ENCODE measurements at regions not wholly inside any gene's neighbourhood (a gene's known extent, or its start where the extent isn't known, plus 50 kb on each side); places are given as distances from the start of the nearest gene placed in this dataset.

DNA sequence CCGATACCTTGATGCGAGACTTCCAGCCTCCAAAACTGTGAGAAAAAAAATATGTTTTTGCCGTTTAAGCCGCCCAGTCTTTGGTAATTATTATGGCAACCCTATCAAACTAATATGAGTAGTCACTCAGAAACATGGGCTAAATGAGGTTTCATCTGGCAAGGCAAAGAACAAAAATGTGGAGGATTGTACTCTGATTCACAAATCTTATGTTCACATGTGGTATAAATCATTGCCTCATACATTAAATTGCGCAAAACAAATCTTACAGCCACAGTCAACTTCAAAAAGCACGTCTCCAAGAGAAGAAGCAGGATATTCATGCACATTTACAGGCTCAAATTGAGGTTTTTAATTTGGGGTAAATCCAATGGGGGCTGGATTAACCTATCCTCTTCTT is 1435.4 kb upstream of the LRRTM1 start:
- DNase-seq, result no peak

DNA sequence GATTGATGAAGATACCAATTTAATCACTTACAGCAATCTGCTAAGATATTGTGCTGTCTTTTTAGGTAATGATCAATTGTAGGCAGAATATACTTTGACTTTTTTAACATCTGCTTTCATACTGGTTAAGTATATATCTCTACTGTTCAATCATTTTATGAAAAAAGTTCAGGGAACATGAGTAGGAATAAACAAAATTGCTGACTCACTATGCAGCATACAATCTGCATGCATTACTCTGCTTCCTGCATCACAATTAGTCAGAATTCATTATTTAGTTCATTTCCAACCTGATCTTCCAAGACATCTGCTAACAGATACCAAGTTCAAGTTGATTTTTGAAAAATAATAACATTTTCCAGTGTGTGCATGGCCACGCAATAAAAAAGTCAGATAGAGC is 1430.4 kb upstream of the LRRTM1 start:
- DNase-seq, result no peak

DNA sequence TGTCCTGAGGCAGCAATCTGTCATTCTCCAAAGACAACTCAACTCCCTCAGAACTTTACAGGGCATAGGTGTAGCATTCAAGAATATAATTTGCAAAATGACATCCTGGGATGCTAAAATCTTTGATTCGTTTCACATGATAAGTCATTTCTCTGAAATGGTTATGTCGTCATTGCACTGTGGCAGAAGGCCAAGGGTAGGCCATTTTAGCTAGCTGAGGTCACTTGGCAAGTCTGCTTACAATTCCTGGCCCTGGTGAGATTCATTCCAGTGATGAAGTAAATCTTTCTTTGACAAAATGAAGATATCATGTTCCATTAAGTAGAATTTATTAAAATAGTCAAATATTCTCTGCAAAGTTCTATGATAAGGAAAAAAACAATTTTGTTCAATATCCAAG is 1410.3 kb upstream of the LRRTM1 start:
- DNase-seq, result no peak

DNA sequence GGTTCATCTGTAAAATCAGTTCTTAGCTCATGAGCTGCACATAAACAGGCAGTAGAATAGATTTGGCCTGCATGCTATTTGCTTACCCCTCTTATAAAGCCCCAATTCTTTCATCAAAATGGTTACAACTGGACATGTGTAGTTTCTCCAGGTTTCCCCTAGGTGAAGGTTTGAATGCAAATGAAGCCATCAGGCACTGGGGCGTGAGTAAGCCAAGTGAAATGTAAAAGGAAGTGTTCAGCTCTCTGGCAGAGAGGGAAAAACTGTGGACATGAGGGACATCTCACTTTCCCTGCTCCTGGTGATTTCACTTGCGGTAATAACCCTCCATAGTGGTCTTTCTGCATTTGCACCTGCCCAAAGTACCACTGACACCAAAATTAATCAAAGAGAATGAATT is 1402.3 kb upstream of the LRRTM1 start:
- DNase-seq, result no peak

DNA sequence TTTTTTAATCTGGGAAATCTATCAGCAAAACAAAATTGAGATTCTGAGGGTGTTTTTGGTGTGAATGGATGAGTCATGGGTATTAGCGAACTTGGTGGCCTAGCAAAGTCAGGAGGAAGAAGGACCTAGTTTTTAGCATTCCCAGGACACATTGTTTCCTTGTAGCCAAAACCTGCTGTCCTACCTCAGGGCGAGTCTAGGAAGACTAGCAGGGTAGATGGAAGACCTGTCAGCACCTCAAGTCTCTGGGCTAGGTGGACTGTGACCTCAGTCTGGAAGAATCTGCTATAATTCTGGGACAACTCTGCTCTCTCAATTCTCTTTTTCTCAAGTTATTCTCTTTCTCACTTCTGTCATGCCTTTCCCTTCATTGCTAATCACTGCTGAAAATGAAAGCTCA is 1399.3 kb upstream of the LRRTM1 start:
- no peak for DNase-seq

DNA sequence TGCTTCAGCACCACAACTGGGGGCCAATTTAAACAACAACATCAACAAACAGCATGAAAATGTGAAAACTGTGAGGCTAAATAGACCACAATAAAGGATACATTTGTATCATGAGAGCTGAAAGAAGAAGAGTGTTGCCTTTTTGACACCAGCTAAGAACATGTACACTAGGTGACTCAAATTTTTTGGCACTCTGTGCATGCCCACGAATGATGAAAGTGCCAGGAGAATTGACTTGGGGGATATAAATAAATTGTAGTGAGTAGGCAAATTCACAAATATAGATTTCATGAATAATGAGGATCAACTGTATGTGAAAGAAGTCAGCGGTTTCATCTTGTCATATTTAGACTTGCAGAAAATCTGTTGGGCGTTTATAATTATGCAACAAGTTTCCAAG is 1388.0 kb upstream of the LRRTM1 start:
- DNase-seq, result no peak

DNA sequence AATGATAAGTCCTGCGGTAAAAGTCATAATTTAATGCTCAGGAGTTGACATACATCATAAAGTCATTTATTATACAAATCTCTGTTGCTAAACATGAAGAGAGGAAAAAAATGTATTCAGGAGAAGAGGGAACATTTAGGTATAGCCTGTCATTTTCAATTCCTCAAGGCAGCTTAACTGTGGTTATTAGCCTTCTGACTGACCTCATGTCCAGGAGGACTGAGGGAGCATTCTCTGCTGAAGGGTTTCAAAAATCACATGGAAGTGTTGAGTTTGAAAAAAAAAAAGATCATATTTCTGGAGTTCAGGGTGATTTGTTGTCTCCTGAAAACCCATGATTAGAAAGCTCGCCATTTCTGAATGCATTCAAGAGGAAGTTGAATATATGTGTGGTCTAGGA is 1371.1 kb upstream of the LRRTM1 start:
- no peak for DNase-seq

DNA sequence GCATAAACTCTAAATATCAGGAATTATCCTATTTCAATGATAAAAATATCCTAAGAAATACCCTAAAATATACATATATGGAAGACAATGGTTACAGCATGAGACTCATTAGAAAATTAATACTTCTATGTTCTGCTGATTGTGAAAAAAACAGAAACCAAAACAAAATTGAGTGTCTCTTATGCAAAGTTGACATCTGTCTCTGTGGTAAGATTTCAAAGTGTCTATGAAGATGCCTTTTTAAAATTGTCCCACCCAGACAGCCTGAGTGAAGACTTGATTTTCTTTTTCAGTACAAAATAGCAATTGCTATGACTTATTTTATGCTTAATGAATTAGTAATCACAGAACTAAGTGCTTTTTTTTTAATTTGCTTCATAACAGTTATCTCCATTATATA is 1368.4 kb upstream of the LRRTM1 start:
- DNase-seq, result no peak

DNA sequence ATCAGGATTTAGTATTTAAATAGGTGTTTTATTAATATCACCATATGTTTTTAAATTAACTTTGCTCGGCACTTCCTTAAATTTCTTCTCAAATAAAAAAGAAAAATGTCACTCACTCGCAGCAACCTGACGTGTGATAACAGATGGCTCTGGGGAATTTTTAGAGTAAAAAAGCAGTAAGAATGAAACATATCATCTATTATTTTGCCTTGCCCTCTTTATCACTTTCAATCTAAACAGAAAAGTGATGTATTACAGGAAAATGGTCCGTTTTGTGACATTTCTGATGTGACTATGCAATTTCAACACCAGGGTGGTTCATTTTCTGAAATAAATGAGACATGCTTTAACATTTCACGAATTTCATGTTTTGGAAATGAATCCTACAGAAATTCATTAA is 1368.0 kb upstream of the LRRTM1 start:
- no peak for DNase-seq

DNA sequence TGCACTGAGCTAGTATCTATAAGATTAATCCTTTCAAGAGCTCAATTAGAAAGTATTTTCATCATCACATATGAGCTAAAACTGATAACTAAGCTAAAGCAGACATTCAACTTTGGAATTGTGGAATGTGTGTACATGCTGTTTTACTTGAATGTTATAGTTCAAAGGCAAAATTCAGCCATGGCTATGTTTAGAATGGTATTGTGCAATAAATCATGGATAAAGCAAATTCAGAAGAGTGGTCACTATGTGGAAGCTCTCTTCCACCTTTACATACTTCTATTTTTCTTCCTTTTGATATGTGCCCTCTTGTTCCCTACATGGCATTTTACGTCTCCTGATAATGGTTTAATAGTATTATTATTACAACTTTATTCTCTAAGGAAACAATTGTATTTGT is 1366.3 kb upstream of the LRRTM1 start:
- DNase-seq, result no peak

DNA sequence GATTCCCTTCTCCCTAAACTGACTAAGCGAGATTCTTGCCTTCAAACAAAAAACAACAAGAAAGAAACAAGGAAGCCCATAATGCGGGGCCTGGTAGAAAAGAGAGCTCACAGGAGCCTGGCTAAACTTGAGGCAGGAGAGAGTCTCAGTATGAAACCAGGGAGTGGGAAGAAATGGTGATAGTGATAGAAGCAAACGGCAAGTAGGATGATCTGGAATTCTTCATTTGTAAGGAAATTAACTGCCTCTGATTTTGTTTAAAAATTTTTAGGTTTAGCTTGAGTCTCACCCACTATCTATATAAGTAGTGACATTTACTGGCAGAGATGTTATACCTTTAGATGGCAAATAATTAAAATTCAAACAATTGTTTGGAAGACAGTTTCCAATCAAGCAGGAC is 1356.5 kb upstream of the LRRTM1 start:
- DNase-seq, result no peak

DNA sequence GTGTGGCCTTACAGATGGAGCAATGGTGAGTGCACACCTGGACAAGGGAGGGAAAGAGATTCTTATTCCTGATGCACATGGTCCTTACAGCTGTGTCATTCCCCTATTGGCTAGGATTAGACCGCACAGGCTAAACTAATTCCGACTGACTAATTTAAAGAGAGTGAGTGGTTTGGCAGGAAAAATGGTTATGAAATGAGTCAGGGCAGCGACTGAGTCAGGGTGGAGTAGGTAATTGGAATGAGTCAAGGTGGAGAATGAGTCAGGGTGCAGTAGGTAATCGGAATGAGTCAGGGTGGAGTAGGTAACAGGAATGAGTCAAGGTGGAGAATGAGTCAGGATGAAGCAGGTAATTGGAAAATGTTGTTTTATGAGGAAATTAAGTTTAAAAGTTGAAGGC is 1353.7 kb upstream of the LRRTM1 start:
- no peak for DNase-seq

DNA sequence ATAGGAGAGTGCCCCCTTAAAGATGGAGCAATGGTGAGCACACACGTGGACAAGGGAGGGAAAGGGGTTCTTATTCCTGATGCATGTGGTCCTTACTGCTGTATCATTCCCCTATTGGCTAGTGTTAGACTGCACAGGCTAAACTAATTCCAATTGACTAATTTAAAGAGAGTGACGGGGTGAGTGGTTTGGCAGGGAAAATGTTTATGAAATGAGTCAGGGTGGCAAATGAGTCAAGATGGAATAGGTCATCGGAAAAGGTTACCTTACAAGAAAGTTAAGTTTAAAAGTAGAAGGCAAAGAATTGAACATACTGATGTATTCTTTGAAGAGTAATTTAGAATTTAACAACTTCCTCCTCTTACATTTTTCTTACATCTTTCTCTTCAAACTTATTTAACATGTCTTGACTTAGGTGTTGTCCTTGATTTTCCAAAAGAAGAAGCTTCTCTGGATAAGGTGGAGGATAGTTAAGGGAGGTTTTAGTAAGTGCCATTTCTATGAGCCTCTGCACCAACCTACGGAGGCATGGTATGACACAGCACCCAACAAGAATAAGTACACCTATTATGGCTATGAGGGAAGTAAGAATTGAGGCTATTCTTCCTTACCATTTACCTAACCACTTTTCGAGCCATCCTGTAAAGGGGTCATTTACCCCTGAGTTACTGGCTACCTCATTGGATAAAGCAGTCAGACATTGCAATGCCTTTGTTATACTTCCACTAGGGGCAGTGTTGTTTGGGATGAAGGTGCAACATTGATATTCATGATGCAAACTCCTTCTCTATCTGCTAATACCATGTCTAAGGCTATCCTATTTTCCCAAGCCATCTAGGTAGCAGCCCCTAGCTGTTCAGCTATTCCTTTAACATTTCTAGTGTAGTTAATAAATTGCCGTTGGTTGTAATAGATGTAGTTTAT is 1345.8 kb upstream of the LRRTM1 start:
- no peak for DNase-seq

DNA sequence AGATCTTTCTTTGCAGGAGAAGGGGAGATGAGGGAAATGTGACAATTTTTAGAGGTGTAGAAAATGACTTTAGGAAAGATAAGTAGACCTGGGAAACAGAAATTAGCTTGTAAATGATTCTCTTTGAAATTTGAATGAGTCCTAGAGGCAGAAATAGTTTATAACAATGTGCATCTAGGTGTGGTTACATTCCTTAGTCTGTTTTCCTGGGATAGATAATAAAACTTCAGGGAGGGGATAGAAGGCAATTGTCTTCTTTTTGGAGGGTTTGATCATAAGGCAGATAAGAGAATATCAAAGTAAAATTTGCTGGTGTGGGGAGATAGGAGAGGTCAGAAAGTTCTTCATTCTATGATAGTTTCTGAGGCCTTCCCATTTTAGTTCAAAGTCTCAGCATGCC is 1344.3 kb upstream of the LRRTM1 start:
- no peak for DNase-seq

DNA sequence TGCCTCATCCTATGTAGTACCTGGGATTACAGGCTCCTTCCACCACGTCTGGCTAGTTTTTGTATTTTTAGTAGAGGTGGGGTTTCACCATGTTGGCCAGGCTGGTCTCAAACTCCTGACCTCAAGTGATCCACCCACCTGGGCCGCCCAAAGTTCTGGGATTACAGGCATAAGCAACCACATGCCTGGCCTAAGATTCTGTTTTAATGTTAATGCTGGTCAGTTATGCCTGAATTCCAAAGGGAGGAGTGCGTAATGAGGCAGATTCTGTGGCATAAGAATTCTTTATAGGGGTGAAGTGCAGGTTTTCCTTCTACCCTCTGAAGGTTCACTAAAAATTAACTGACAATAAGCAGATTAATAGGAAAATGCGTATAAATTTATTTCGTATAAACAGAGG is 1343.8 kb upstream of the LRRTM1 start:
- no peak for DNase-seq

DNA sequence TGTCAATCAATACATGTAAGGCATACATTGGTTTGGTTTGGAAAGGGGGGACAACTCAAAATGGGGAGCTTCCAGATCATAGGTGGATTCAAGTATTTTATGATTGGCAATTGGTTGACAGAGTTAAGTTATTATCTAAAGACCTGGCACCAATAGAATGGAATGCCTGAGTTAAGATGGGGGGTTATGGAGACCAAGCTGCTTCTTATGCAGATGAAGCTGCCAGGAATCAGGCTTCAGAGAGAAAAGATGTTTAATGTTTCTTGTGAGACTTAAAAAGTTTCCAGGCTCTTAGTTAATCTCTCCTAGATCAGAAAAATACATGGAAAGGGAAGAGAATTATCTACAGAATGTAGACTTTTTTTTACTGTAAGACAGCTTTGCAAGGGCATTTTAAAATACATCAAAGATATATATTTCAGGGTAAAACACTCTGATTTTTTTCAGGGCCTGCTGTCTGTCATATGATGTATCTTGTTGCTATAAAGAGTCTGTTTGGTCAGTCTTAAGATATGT is 1343.2 kb upstream of the LRRTM1 start:
- no peak for DNase-seq

DNA sequence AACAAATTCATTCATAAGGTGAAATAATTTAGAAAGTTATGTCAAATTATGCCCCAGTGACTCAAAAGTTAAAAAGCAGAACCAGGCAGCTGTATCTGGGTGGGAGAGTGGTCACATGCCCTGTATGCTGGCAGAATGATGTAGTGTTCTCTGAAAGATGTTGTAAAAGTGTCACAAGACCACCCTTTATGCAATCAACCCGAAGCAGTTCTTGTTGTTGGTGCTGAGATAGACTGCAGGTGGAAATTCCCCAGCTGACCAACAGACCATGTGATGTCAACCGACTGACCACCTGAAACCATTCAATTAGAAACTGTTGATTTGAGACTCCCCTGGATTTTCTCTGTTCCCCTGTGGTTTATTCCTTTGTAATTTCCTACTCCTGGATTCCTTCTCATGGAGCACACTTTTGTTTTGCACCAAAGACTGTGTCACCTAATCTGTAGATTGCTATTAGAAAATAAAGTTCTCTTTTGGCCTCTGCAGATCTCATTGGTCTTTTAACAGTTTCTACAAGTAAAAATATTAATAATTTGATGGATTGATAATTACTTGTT is 1341.3 kb upstream of the LRRTM1 start:
- DNase-seq, result peak; percentile 81

DNA sequence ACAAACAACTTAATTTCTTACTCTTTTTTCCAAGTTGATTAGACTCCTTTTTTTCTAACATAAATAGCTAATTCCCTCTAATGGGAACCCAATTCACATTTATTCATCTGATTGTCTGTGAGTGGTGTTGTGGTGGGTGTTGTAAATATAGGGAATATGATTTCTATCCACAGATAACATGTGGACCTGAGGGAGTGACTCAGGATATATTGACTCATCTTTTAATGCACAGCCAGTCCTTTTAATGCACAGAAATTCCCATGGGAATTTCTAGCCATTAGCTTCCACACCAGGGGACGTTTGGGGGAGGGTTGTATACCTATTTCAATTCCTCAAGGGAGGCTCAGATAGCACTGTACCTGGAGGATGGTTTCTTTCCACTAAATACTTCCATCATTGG is 1339.6 kb upstream of the LRRTM1 start:
- no peak for DNase-seq

DNA sequence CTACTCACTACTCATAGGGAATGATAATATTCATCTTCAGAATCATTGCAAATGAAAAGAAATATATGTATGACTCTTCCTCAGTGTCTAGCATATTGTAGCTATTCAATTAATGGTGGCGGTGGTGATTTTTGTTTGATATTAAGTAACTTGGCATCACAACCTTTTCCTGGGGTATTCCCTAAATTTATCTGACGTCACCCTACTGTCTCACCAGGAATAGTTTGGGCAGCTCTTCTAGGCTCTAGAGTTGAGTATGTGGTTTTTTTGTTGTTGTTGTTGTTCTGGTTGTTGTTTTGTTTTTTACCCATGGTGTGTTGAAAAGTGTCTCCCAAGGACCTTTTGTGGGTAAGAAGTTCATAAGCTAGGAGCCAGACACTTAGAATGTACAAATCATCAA is 1320.3 kb upstream of the LRRTM1 start:
- DNase-seq, result no peak

DNA sequence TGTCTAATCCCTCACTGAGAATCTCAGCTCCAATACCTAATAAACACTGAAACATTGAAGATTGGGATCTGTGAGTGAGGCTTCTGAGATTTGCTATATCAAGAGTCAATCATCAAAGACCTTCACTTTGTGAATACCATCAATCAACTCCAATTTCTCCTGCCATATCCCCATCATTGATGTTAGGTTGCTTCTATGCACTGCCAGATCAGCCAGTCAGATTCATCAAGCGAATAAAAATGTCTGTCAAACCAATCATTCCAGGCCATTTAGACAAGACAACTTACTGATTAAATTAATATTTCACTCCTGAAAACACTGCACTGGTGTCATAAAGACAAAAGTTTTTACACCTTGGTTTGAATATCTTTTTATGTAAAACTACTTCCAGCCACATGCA is 1295.5 kb upstream of the LRRTM1 start:
- DNase-seq, result no peak

DNA sequence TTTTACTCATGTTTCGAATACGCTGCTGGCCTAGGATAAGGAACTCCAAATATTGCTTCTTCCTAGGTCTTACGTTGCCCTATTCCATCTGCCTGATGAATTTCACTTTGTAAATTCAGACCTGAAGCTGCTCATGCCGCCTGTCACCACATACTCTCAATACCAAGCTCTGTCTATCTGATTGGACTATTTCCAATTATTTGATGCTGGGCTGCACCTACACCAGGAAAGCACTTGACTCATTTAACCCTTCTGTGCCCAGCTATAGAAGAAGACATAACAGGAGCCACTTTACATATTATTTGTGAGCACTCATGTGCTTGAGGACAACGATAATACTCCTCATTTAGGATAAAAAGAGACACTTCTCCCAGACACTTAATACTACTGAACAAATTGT is 1293.9 kb upstream of the LRRTM1 start:
- no peak for DNase-seq

DNA sequence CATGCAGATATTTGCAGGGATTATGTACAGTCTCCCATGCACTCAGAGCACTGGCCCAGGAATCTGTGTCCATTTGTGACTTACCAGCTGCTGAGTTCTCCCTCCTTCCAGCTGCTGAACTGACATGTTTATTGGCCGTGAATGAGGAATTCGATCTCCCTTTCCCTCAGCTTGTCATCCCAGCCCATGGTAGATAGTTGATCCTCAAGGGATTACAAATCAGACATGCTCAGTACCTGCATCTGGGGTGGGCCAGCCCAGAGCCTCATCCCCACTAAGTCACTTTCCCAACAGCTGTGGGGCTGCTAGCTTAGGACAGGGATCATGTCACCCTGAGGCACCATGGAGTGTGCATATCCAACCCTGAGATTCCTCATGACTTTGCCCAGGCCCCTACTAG is 1284.9 kb upstream of the LRRTM1 start:
- no peak for DNase-seq

DNA sequence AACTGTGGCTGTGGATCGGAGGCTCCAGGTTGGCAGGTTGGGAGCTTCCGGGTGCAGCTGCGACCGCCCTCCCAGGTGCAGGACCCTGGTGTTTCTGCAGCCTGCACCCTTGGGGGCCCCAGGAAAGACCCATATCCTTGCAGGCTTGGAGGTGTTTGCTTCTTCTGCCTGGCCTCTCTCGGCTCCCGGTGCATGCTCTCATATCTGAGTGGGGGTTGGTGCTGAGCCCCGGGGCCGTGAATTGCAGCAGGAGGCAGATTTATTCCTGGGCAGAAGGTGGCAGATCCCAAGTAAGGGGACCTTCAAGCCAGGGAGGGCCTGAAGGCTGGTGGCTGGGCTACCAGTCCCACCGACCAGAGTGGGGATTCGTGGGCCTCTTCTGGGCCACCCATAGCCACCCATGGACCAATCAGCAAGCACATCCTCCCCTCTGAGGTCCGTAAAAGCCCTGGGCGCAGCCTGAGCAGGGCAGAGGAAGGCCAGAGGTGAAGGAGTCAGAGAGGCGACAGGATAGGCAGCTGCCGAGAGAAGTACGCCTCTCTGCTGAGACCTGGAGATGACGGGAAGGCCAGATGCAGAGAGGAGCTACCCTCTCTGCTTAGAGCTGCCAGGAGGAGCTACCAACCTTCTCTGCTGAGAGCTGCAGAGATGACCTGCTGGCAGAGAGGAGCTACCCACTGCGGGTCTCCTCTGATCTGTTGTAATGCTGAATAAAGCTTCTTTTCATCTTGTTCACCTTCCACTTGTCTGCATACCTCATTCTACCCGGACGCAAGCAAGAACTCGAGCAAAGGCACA is 1279.0 kb upstream of the LRRTM1 start:
- no peak for DNase-seq

DNA sequence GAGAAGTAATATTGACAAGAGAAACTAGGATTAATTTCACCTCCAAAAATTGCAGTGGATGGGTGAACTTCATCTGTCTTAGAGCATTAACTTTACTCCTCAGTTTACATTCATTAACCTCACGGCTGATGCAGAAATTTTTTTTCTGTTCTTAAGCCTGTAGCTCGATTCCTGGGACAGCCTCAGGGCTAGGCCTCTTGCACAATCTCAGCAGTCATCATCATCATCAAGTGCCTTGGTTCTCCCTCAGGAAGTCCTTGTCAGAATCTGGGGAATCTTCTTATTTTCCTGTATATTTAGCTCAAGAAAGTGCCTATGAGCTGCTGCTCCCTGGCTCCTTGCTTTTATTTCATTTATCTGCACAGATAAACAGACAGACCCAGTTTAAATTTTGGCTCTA is 1272.2 kb upstream of the LRRTM1 start:
- no peak for DNase-seq
